HEK293 (cell line): ENCODE measurements at regions not wholly inside any gene's neighbourhood (a gene's known extent, or its start where the extent isn't known, plus 50 kb on each side); places are given as distances from the start of the nearest gene placed in this dataset.

ENCODE experiments used
- CTCF ChIP-seq: fragments of 450-650 bp; formaldehyde crosslinking; IDR thresholded peaks from 2 replicates; pipeline ENCODE4 v1.5.1; 2016; ENCODE audit warnings: missing biosample characterization, missing genetic modification characterization
- ZBTB17 ChIP-seq: fragments of 450-650 bp; formaldehyde crosslinking; IDR thresholded peaks from 2 replicates; pipeline ENCODE4 v1.5.1; 2016; ENCODE audit warnings: missing biosample characterization, missing genetic modification characterization
- ZNF138 ChIP-seq: fragments of 450-650 bp; formaldehyde crosslinking; IDR thresholded peaks from 2 replicates; pipeline ENCODE4 v1.5.1; 2016; ENCODE audit warnings: missing biosample characterization, missing genetic modification characterization, borderline replicate concordance
- ZNF830 ChIP-seq: fragments of 450-650 bp; IDR thresholded peaks from 2 replicates; pipeline ENCODE4 v1.5.0; 2018; ENCODE audit warnings: missing biosample characterization, missing genetic modification characterization, low read depth, mild to moderate bottlenecking, moderate library complexity

DNA sequence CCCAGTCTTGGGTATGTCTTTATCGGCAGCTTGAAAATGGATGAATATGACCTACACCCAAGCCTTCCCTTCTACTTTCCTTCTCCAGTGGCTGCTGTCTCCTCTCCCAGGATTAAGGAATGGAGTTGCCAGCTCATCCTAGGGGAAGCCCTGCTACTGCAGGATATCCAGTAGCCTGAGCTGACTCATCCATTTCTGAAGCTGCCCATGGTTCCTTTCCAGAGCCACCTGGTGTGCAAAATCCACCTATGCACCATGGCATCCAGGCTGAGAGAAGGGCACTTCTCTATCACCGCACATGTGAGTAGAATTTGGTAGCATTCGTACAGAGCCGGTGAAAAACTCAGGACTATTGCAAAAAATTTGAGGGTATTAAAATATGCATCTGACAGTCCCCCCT lies 290.8 kb downstream of the YTHDC2 start:
- TF ChIP-seq ZNF830 (tag by site-specific recombination): no peak
- TF ChIP-seq ZBTB17: no peak
- no peak for TF ChIP-seq ZNF138 (tag by site-specific recombination)
- TF ChIP-seq CTCF (tag by site-specific recombination): no peak
